GM23338 (cell line): ENCODE measurements at regions not wholly inside any gene's neighbourhood (a gene's known extent, or its start where the extent isn't known, plus 50 kb on each side); places are given as distances from the start of the nearest gene placed in this dataset.

Experiments
- ATAC-seq: fragments of 200-7000 bp; cut with Tn5 transposase; 3 replicates; pipeline ENCODE4 v1.9.1; 2020
- DNase-seq: peaks from one replicate; pipeline ENCODE4 v3.0.0-alpha.2; 2015; ENCODE audit warnings: low spot score
- H2AFZ ChIP-seq: fragments of 200-600 bp; sonication (generic); 2 replicates; pipeline ENCODE4 v1.8.0; 2016; ENCODE audit warnings: antibody characterized with exemption, mild to moderate bottlenecking, moderate library complexity
- H3F3A ChIP-seq: fragments of 200-600 bp; sonication (generic); replicated peaks from 2 replicates; pipeline ENCODE4 v1.8.0; 2017; ENCODE audit warnings: antibody characterized with exemption, mixed run types, low read depth
- H3K27ac ChIP-seq: fragments of 200-600 bp; sonication (generic); 2 replicates; pipeline ENCODE4 v1.6.1; 2016; ENCODE audit warnings: low read depth
- H3K27me3 ChIP-seq: fragments of 200-600 bp; sonication (generic); 2 replicates; pipeline ENCODE4 v1.8.0; 2016; ENCODE audit warnings: mild to moderate bottlenecking, mixed run types, moderate library complexity; ENCODE audit not compliant: insufficient read depth
- H3K36me3 ChIP-seq: fragments of 200-600 bp; sonication (generic); 2 replicates; pipeline ENCODE4 v1.8.0; 2016; ENCODE audit warnings: mild to moderate bottlenecking; ENCODE audit not compliant: insufficient read depth
- H3K4me1 ChIP-seq: fragments of 200-600 bp; sonication (generic); 2 replicates; pipeline ENCODE4 v1.8.0; 2016; ENCODE audit warnings: mild to moderate bottlenecking, moderate library complexity; ENCODE audit not compliant: insufficient read depth
- H3K4me2 ChIP-seq: fragments of 200-600 bp; sonication (generic); 2 replicates; pipeline ENCODE4 v1.7.1; 2017; ENCODE audit warnings: mixed run types
- H3K4me3 ChIP-seq: fragments of 200-600 bp; sonication (generic); 2 replicates; pipeline ENCODE4 v1.6.1; 2016; ENCODE audit warnings: mixed run types
- H3K79me2 ChIP-seq: fragments of 200-600 bp; sonication (generic); replicated peaks from 2 replicates; pipeline ENCODE4 v1.8.0; 2017; ENCODE audit warnings: mild to moderate bottlenecking; ENCODE audit not compliant: insufficient read depth
- H3K9me2 ChIP-seq: fragments of 200-600 bp; sonication (generic); 2 replicates; pipeline ENCODE4 v1.8.0; 2017; ENCODE audit not compliant: insufficient read depth
- H4K20me1 ChIP-seq: fragments of 200-600 bp; sonication (generic); replicated peaks from 2 replicates; pipeline ENCODE4 v1.8.0; 2017; ENCODE audit warnings: mild to moderate bottlenecking; ENCODE audit not compliant: insufficient read depth
- H3K27ac Mint-ChIP-seq: 2 replicates; pipeline ENCODE4 v1.8.0; 2020; ENCODE audit warnings: inconsistent platforms, mild to moderate bottlenecking, moderate library complexity, mixed read lengths
- H3K27me3 Mint-ChIP-seq: 3 replicates; pipeline ENCODE4 v1.8.0; 2022; ENCODE audit warnings: low read depth, mild to moderate bottlenecking, moderate library complexity, mixed read lengths, inconsistent platforms; ENCODE audit not compliant: insufficient read depth, poor library complexity
- H3K36me3 Mint-ChIP-seq: 3 replicates; pipeline ENCODE4 v1.8.0; 2021; ENCODE audit warnings: low read depth, mild to moderate bottlenecking, inconsistent platforms, moderate library complexity, mixed read lengths
- H3K4me1 Mint-ChIP-seq: 3 replicates; pipeline ENCODE4 v1.8.0; 2020; ENCODE audit warnings: mild to moderate bottlenecking, inconsistent platforms, mixed read lengths
- H3K4me3 Mint-ChIP-seq: 3 replicates; pipeline ENCODE4 v1.8.0; 2021; ENCODE audit warnings: moderate library complexity, mild to moderate bottlenecking, inconsistent platforms, mixed read lengths
- H3K9me3 Mint-ChIP-seq: 3 replicates; pipeline ENCODE4 v1.8.0; 2020; ENCODE audit warnings: moderate library complexity, mild to moderate bottlenecking, inconsistent platforms, mixed read lengths
- CREB1 ChIP-seq: fragments of 250-450 bp; sonication (Bioruptor Pico); IDR thresholded peaks from 2 replicates; pipeline ENCODE4 v1.5.0; 2020; ENCODE audit warnings: low read depth, mild to moderate bottlenecking, moderate library complexity
- CTCF ChIP-seq, 2 experiments: fragments of 200-600 bp in 1 of 2; sonication (generic) in 1 of 2; conservative IDR thresholded peaks; 2 replicates each; pipeline versions ENCODE4 v1.5.1 to v1.6.1; 2016 to 2017; ENCODE audit warnings: antibody characterized with exemption in 2 of 2, low read depth in 2 of 2, mild to moderate bottlenecking in 2 of 2, moderate library complexity in 1 of 2
- ETS1 ChIP-seq: IDR thresholded peaks from 2 replicates; pipeline ENCODE4 v1.6.1; 2016; ENCODE audit warnings: antibody characterized with exemption
- EZH2 ChIP-seq: fragments of 200-600 bp; sonication (generic); IDR thresholded peaks from one replicate; pipeline ENCODE4 v1.8.0; 2017; ENCODE audit warnings: antibody characterized with exemption, mild to moderate bottlenecking, low read depth; ENCODE audit not compliant: unreplicated experiment
- NANOG ChIP-seq: IDR thresholded peaks from 2 replicates; pipeline ENCODE4 v1.6.1; 2016; ENCODE audit warnings: antibody characterized with exemption, borderline replicate concordance
- REST ChIP-seq: IDR thresholded peaks from one replicate; pipeline ENCODE4 v1.6.1; 2018; ENCODE audit warnings: antibody characterized with exemption; ENCODE audit not compliant: unreplicated experiment
- ZNF114 ChIP-seq: fragments of 250-450 bp; sonication (Bioruptor Pico); IDR thresholded peaks from 2 replicates; pipeline ENCODE4 v1.5.0; 2020; ENCODE audit warnings: mild to moderate bottlenecking, moderate library complexity
- ZNF331 ChIP-seq: fragments of 250-450 bp; sonication (Bioruptor Pico); IDR thresholded peaks from 2 replicates; pipeline ENCODE4 v1.5.0; 2020; ENCODE audit warnings: low read depth, mild to moderate bottlenecking, moderate library complexity
- ZNF462 ChIP-seq: fragments of 250-450 bp; sonication (Bioruptor Pico); IDR thresholded peaks from 2 replicates; pipeline ENCODE4 v1.5.0; 2020; ENCODE audit warnings: mild to moderate bottlenecking, moderate library complexity

GRCh38 chr3:194223951-194224350 is 88.0 kb downstream of the HES1 start:
- H3K27ac ChIP-seq: no peak overlapping the region
- DNase-seq: no peak
- H3K4me2 ChIP-seq: no peak overlapping the region
- peaks cover 7% of the 10 kb centered on the region; the same call in 1 of the 2 replicates for H3K9me2 ChIP-seq
- H3K27me3 Mint-ChIP-seq: peaks cover 13% of the 10 kb centered on the region
- TF ChIP-seq ZNF331 (CRISPR knock-in tag) (no peak), NANOG (no peak), ZNF114 (CRISPR knock-in tag) (no peak), ZNF462 (CRISPR knock-in tag) (no peak), CTCF (conservative IDR thresholded peaks at IDR 0.05; ENCODE audit: low read depth in 2 of 2) (no peak), CREB1 (CRISPR knock-in tag) (no peak), EZH2 (no peak), REST (no peak), ETS1 (no peak)
- no peak overlapping the region for H3K4me3 ChIP-seq
- H3K36me3 ChIP-seq: no peaks in the 10 kb centered on the region
- ATAC-seq: no peak
- peaks cover 9% of the 10 kb centered on the region; the same call in 1 of the 3 replicates for H3K9me3 Mint-ChIP-seq
- no peaks in the 10 kb centered on the region for H4K20me1 ChIP-seq
- peaks cover 25% of the 10 kb centered on the region for H3K4me1 Mint-ChIP-seq
- H3K4me3 Mint-ChIP-seq: no peak overlapping the region
- H3K79me2 ChIP-seq: no peaks in the 10 kb centered on the region
- H3K4me1 ChIP-seq: peaks cover 6% of the 10 kb centered on the region; the same call in 1 of the 2 replicates
- no peaks in the 10 kb centered on the region for H3K27me3 ChIP-seq
- H2AFZ ChIP-seq: no peak overlapping the region
- peaks cover 10% of the 10 kb centered on the region; the same call in 1 of the 3 replicates for H3K36me3 Mint-ChIP-seq
- no peak overlapping the region for H3K27ac Mint-ChIP-seq
- no peaks in the 10 kb centered on the region for H3F3A ChIP-seq
